MCF 10A (cell line): ENCODE measurements at regions not wholly inside any gene's neighbourhood (a gene's known extent, or its start where the extent isn't known, plus 50 kb on each side); places are given as distances from the start of the nearest gene placed in this dataset.

ENCODE experiments used
- BruUV-seq: library from RNA; stranded (reverse); fragments of 400-500 nt; replicated peaks from 2 replicates; lab custom pipeline; 2021; lab: Mats Ljungman, UMichigan
- CTCF ChIA-PET: fragments of 300-600 bp; sonication (Branson Sonifier 250); formaldehyde crosslinking; extraction: SDS; loops from one replicate; lab custom pipeline; 2021; ENCODE audit warnings: antibody characterized with exemption, inconsistent platforms; lab: Yijun Ruan, JAX
- POLR2A ChIA-PET: fragments of 300-600, 350-650 bp; sonication (Branson Sonifier 250); formaldehyde crosslinking; extraction: SDS; loops from one replicate; lab custom pipeline; 2020; ENCODE audit warnings: antibody characterized with exemption, inconsistent platforms; lab: Yijun Ruan, JAX
- DNase-seq: peaks from one replicate; pipeline ENCODE4 v3.0.0-alpha.2; 2018; ENCODE audit not compliant: unreplicated experiment
- H3K27ac Mint-ChIP-seq: one replicate; pipeline ENCODE4 v1.8.0; 2022; ENCODE audit warnings: mild to moderate bottlenecking, low read depth, mixed read lengths; ENCODE audit not compliant: unreplicated experiment
- H3K27me3 Mint-ChIP-seq: one replicate; pipeline ENCODE4 v1.8.0; 2022; ENCODE audit warnings: mixed read lengths; ENCODE audit not compliant: insufficient read depth, unreplicated experiment
- H3K36me3 Mint-ChIP-seq: one replicate; pipeline ENCODE4 v1.8.0; 2022; ENCODE audit warnings: mild to moderate bottlenecking, moderate library complexity, mixed read lengths; ENCODE audit not compliant: insufficient read depth, unreplicated experiment
- H3K4me1 Mint-ChIP-seq: one replicate; pipeline ENCODE4 v1.8.0; 2022; ENCODE audit warnings: mixed read lengths; ENCODE audit not compliant: insufficient read depth, unreplicated experiment
- H3K4me3 Mint-ChIP-seq: one replicate; pipeline ENCODE4 v1.8.0; 2022; ENCODE audit warnings: mild to moderate bottlenecking, moderate library complexity, mixed read lengths; ENCODE audit not compliant: unreplicated experiment
- H3K9me3 Mint-ChIP-seq: one replicate; pipeline ENCODE4 v1.8.0; 2022; ENCODE audit warnings: mixed read lengths; ENCODE audit not compliant: unreplicated experiment
- intact Hi-C: fragments of 100-400 bp; cut with micrococcal nuclease; formaldehyde crosslinking; loops from 2 replicates; pipeline ENCODE4 v1.14.1; 2022
- TF ChIP-seq, protein P1 (sequence below): fragments of 200-600 bp; IDR thresholded peaks from one replicate; pipeline ENCODE4 v1.8.0; 2022; ENCODE audit warnings: antibody characterized with exemption, mild to moderate bottlenecking; ENCODE audit not compliant: unreplicated experiment

DNA sequence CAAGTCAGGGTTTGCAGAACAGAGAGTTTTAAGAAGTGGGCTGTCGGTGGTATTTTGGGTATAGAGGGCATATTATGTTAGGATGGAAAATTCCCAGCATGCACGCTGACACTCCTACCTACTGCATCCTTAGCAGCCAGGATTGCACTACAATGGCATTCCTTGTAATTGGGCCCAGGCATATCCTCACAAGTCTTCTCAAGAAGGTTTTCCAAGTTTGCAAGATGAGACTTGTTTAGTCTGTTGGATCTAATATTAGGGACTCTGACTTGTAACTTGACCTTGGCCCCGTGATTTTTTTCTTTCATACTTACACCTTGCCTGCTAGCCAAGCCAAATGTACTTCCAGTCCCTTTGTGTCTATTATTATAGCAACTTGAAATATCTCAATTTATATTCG lies 335.7 kb upstream of the HTR2A start:
- Mint-ChIP-seq H3K4me3 (no peak overlapping the region), H3K27ac (no peak overlapping the region), H3K27me3 (no peaks in the 10 kb centered on the region), H3K36me3 (no peaks in the 10 kb centered on the region), H3K9me3 (peaks cover 12% of the 10 kb centered on the region), H3K4me1 (no peaks in the 10 kb centered on the region)
- POLR2A ChIA-PET, result no interaction called here
- peak; percentile 33 for DNase-seq
- TF ChIP-seq, protein P1, sequence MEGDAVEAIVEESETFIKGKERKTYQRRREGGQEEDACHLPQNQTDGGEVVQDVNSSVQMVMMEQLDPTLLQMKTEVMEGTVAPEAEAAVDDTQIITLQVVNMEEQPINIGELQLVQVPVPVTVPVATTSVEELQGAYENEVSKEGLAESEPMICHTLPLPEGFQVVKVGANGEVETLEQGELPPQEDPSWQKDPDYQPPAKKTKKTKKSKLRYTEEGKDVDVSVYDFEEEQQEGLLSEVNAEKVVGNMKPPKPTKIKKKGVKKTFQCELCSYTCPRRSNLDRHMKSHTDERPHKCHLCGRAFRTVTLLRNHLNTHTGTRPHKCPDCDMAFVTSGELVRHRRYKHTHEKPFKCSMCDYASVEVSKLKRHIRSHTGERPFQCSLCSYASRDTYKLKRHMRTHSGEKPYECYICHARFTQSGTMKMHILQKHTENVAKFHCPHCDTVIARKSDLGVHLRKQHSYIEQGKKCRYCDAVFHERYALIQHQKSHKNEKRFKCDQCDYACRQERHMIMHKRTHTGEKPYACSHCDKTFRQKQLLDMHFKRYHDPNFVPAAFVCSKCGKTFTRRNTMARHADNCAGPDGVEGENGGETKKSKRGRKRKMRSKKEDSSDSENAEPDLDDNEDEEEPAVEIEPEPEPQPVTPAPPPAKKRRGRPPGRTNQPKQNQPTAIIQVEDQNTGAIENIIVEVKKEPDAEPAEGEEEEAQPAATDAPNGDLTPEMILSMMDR, result no peak
- BruUV-seq, result no TSS peak
- intact Hi-C loops, result no loop called here
- CTCF ChIA-PET, result no interaction called here

DNA sequence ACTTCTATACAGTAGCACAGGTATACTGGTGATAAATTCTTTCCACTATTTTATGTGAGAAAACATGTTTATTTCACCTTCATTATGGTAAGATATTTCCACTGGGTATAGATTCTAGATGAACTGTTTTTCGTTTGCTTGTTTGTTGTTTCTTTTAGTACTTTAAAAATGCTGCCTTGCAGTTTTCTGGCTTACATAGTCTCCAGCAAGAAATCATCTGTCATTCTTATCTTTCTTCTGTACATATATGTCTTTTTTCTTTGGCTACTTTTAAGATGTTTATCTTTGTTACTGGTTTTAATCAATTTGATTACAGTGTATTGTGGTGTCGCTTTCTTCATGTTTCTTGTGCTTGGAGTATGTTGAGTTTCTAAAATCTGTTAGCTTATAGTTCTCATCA lies 333.3 kb upstream of the HTR2A start:
- no peaks in the 10 kb centered on the region for H3K36me3 Mint-ChIP-seq
- BruUV-seq, result no TSS peak
- ChIA-PET POLR2A (no interaction called here), CTCF (interaction anchor here (0.6 kb wide), 1 partner anchor 188 kb away, joined by 3 read pairs; no protein-coding TSS in a partner anchor)
- H3K9me3 Mint-ChIP-seq, result peaks cover 12% of the 10 kb centered on the region
- no peaks in the 10 kb centered on the region for H3K4me1 Mint-ChIP-seq
- TF ChIP-seq, protein P1, result no peak
- H3K27me3 Mint-ChIP-seq, result no peaks in the 10 kb centered on the region
- no peak for DNase-seq
- no peak overlapping the region for H3K4me3 Mint-ChIP-seq
- H3K27ac Mint-ChIP-seq, result no peak overlapping the region
- intact Hi-C loops, result no loop called here

DNA sequence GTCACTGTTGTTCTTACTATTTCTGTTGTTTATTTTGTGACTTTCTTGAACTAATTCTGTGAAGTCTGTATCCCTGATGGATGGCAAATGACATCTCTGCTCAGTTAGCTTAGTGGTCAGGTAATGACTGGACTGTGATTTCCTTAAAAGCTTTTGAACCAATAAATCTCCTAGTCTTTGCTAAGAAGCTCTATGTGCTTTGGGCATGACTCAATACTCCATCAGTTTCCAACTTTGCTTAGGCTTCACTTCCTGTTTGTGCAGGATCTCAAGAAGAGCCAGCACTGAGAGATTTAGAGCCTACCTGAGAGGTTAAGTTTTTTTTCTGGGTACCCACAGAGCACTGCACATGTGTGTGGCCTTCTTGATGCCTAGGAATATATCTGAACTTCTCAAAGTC lies 329.7 kb upstream of the HTR2A start:
- BruUV-seq, result no TSS peak
- CTCF ChIA-PET, result no interaction called here
- POLR2A ChIA-PET, result interaction anchor here (0.7 kb wide), 1 partner anchor 461 kb away, joined by 3 read pairs; no protein-coding TSS in a partner anchor

DNA sequence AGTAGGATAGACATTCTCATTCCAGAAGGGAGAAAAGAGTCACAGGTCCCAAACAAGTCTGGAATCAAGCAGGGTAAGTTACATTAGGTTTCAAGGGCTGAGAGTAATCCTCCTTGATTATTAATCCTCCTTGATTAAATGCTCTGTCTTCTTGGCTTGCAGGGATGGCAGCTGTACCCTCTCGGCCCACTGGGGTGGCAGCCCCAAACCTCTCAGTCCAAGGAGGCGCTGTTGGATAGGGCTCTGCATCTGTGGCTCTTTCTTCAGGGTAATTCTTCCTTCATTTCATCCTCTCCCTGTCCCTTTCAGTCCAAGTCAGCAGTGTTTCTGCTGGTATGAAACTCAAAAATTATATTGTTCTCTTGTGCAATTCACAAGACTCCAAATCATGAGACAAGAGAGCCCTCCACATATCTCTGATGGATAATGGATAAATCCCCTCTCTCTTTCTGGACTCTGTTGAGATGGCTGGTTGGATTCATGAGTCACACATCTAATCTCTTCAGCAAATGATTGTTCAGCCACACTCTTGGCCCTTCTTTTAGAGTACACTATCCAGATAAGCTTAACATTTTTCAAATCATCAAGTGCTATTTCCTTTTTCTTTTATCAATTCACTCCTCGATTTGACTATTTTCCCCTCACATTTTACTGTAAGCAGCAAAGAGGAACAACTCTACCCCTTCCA lies 323.7 kb upstream of the HTR2A start:
- intact Hi-C loops, result no loop called here
- CTCF ChIA-PET, result no interaction called here
- Mint-ChIP-seq H3K4me3 (no peak overlapping the region), H3K36me3 (no peaks in the 10 kb centered on the region), H3K27me3 (no peaks in the 10 kb centered on the region), H3K4me1 (peaks cover 14% of the 10 kb centered on the region), H3K27ac (no peak overlapping the region), H3K9me3 (no peaks in the 10 kb centered on the region)
- POLR2A ChIA-PET, result no interaction called here
- no peak for DNase-seq
- no TSS peak for BruUV-seq
- TF ChIP-seq, protein P1, result no peak

More for the DNA sequence above, 329.7 kb upstream of the HTR2A start:
- no peak for DNase-seq
- Mint-ChIP-seq H3K4me3 (no peak overlapping the region), H3K27me3 (no peaks in the 10 kb centered on the region), H3K9me3 (peaks cover 12% of the 10 kb centered on the region), H3K36me3 (no peaks in the 10 kb centered on the region), H3K27ac (no peak overlapping the region), H3K4me1 (no peaks in the 10 kb centered on the region)
- intact Hi-C loops, result no loop called here
- TF ChIP-seq, protein P1, result no peak
